Activated CD8-positive, alpha-beta memory T cell treated with anti-CD3 and anti-CD28 coated beads for 36 hours (primary cell): ENCODE measurements at regions not wholly inside any gene's neighbourhood (a gene's known extent, or its start where the extent isn't known, plus 50 kb on each side); places are given as distances from the start of the nearest gene placed in this dataset.
"Not testable (repeated sequence)": the region's sequence is repeated elsewhere in the genome, so short reads cannot be mapped to it uniquely, and the experiment has no call there.

Experiments used
- CTCF ChIA-PET: fragments of 350-600 bp; sonication (Branson Sonifier 250); formaldehyde crosslinking; loops from one replicate; lab custom pipeline; 2021; ENCODE audit warnings: antibody characterized with exemption; lab: Charles Lee
- POLR2A ChIA-PET: fragments of 350-600 bp; sonication (Branson Sonifier 250); formaldehyde crosslinking; loops from one replicate; lab custom pipeline; 2021; ENCODE audit warnings: antibody characterized with exemption; lab: Charles Lee

GRCh38 chr12:33587784-33588712 is 148.4 kb upstream of the SYT10 start:
- POLR2A ChIA-PET, result no interaction called here
- CTCF ChIA-PET, result interaction anchor here (0.6 kb wide), 1 partner anchor 1037 kb away, joined by 5 read pairs; no protein-coding TSS in a partner anchor

GRCh38 chr12:33588725-33589405 is 149.2 kb upstream of the SYT10 start:
- ChIA-PET CTCF (no interaction called here), POLR2A (no interaction called here)

DNA sequence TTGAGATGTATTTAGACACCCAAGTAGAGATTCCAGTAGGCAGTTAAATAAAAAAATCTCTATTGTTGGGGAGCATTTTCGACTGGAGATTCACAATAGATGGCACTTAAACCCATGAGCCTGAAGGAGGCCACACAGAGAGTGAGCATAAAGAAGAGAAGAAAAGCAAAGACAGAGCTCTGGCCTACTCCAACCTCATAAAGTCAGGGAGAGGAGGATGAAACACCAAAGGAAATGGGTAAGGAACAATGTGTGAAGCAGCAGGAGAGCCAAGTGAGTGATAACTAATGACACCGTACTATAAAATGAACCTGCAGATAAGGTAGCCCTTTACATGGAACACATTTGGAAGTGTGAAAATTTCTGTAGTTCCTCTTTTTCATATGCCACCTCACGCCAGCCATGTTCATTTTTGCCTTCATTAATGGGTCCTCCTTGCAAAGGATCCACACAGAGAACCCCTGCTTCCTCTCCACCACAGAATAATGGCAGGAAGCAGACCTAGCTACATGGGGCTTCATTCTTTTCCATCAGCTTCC is 150.0 kb upstream of the SYT10 start:
- CTCF ChIA-PET, result no interaction called here
- POLR2A ChIA-PET, result no interaction called here

- ChIA-PET CTCF (no interaction called here), POLR2A (no interaction called here)
Measured at GRCh38 chr12:33593753-33594152, 154.1 kb upstream of the SYT10 start.

DNA sequence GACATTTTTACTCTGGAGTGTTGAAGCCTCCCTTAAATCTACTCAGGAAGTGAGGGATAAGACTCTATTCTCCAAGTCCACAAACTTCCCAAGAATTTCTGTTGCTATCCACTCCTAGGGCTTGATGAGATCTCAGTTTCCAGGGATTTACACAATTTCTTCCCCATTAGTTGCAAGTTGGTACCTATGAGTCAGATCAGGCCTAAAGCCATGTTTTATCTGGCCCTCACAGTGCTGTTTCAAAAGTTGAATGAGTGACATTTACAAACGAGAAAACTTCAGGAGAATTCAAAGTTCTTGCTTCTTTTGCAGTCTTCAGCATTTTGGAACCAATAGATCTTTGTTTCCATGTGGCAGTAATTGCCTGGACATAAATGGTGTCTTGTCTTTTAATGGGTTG is 156.4 kb upstream of the SYT10 start:
- ChIA-PET POLR2A (no interaction called here), CTCF (no interaction called here)

DNA sequence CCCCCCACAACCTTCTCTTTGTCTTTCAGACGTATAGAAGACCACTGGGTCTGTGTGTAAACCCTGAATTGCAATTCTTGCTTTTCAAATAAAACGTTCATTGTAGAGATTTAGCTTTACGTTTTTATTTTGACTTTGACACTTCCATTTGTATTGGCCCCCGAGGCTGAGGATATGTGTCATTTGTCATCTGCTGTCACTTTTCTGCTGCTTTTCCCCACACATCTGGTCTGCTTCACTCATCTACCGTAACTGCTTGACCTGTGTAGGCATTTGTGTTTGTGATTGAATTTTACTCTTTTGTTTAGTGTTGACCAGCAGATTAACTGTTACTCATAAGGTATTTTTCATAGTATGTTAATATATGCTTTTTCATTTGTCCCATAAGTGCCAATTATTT is 157.2 kb upstream of the SYT10 start:
- ChIA-PET POLR2A (no interaction called here), CTCF (no interaction called here)

- ChIA-PET CTCF (no interaction called here), POLR2A (no interaction called here)
Measured at GRCh38 chr12:33602515-33602914, 162.9 kb upstream of the SYT10 start.

- CTCF ChIA-PET, result no interaction called here
- POLR2A ChIA-PET, result no interaction called here
Measured at GRCh38 chr12:33605757-33606156, 166.1 kb upstream of the SYT10 start.

DNA sequence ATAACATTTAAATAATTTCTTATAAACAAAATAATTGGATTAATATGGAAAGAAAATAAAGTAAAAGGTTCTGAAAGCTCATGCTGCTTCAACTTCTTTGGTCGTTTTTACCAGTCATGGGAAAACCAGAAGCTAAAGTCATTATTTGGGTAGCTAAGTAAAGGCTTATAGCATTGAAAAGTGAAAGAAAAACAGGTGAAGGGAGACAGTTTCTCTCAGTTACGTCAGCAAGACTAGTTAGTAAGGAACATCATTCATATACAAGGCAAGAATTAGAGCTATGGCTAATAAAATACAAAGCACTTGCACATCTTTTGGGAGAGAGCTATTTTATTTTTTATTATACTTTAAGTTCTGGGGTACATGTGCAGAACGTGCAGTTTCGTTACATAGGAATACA is 170.3 kb upstream of the SYT10 start:
- ChIA-PET POLR2A (no interaction called here), CTCF (no interaction called here)

GRCh38 chr12:33614630-33615029 is 175.0 kb upstream of the SYT10 start:
- CTCF ChIA-PET, result no interaction called here
- POLR2A ChIA-PET, result no interaction called here

DNA sequence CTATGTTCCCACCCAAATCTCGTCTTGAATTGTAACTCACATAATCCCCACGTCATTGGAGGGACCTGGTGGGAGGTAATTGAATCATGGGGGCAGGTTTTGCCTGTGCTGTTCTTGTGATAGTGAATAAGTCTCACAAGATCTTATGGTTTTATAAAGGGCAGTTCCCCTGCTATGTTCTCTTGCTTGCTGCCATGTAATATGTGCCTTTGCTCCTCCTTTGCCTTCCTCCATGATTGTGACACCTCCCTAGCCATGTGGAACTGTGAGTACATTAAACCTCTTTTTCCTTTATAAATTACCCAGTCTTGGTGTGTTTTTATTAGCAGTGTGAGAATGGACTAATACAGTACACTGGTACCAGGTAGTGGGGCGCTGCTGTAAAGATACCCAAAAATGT is 177.6 kb upstream of the SYT10 start:
- CTCF ChIA-PET, result no interaction called here
- POLR2A ChIA-PET, result no interaction called here

- CTCF ChIA-PET, result no interaction called here
- POLR2A ChIA-PET, result no interaction called here
Measured at GRCh38 chr12:33628087-33628486, 188.5 kb upstream of the SYT10 start.

- ChIA-PET CTCF (no interaction called here), POLR2A (no interaction called here)
Measured at GRCh38 chr12:33634544-33634943, 194.9 kb upstream of the SYT10 start.

DNA sequence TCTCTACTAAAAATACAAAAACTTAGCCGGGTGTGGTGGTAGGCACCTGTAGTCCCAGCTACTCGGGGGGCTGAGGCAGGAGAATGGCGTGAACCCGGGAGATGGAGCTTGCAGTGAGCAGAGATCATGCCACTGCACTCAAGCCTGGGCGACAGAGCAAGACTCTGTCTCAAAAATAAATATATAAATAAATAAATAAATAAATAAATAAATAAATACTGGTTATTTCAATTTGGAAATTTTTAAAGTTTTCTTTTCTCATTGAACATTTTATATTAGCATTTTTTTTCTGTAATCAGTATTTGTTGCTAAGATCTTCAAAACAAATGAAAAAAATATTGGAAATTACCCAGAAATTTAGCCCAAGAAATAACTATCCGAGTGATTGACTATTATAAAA is 197.3 kb upstream of the SYT10 start:
- CTCF ChIA-PET, POLR2A ChIA-PET: not testable (repeated sequence)

GRCh38 chr12:33639975-33640374 is 200.4 kb upstream of the SYT10 start:
- ChIA-PET CTCF (no interaction called here), POLR2A (no interaction called here)

- ChIA-PET POLR2A (no interaction called here), CTCF (no interaction called here)
Measured at GRCh38 chr12:33649992-33650391, 210.4 kb upstream of the SYT10 start.

DNA sequence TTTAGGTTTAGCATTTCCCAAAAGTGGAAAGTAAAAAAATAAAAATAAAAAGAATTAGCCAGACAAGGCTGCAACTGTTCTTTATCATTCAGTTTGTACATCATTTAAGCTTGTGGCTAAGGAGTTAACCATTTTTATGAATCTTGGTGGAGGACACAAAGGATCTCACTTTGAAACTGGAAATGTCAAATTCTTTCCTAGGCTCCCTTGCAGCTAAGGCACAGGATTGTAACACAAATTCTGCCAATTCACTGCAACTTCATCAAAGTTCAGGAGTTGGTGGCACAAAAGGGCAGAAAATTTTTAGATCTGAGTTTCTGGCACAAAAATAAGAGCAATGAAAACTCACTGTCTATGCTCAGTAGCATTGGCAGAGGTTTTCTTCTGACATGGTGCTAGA is 211.2 kb upstream of the SYT10 start:
- CTCF ChIA-PET, result no interaction called here
- POLR2A ChIA-PET, result no interaction called here

GRCh38 chr12:33653362-33653761 is 213.7 kb upstream of the SYT10 start:
- ChIA-PET CTCF (interaction anchor here (0.6 kb wide), 1 partner anchor 368 kb away, joined by 3 read pairs; no protein-coding TSS in a partner anchor), POLR2A (no interaction called here)

DNA sequence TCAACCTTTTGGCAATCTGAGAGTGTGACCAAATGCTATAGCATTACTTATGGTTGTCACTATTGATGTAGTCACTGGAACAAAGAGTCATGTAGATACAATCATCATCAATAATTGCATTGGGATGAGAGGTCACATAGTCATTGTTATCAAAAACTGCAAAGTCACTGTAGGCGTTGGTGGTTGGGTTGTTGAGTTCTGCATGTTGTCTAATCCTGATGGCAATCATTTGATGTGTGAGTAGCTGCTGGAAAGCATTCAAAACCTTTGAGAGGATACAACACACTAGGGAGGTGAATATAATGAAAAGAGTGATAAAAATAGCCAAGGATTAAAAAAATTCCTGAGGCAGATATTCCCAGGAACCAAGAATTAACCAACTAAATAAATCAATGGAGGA is 214.7 kb upstream of the SYT10 start:
- ChIA-PET POLR2A (no interaction called here), CTCF (no interaction called here)

DNA sequence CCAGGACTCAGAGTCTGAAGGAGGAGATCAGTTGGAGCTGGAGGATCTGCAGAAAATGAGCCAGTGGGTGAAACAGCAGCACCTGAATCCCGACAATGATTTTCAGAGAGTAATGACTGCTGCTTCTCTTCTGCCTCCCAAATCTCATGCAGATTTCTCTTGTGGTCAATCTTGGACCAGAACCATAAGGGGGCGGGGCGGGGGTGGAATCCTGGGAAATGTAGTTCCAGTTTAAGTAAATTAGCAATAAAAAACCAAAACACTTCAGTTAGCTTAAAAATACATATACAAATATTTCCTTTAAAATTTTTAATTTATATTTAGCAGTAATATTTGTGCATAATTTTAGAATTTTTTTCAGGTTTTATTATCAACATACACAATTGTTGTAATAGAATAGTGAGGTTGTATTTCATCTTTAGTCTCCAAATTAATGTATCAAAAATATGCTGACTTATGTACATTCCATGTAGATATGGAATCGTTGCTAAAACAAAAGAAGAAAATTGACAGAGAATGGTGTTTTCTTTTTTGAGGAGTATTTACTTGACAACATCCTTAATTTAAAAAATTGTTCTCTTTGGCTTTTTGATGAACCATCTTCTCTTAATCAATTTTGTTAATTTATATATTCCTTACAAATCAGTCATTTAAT is 223.5 kb upstream of the SYT10 start:
- ChIA-PET POLR2A (no interaction called here), CTCF (no interaction called here)
